ENCODE measurements at regions not wholly inside any gene's neighbourhood (a gene's known extent, or its start where the extent isn't known, plus 50 kb on each side); places are given as distances from the start of the nearest gene placed in this dataset.

GRCh38 chr16:51453251-51453650 lies 302.2 kb upstream of the SALL1 start:
- Histone ChIP-seq H3K56ac (ENCODE audit: extremely low read depth, insufficient read depth, low read length) (no peak overlapping the region), H3K4ac (ENCODE audit: low read depth, low read length) (no peak overlapping the region), H2AK5ac (ENCODE audit: low read depth, low read length) (no peak overlapping the region), H3K27me3 (ENCODE audit: control insufficient read depth, insufficient read depth, low read length) (no peaks in the 10 kb centered on the region; the same call in 1 of the 2 replicates), H4K5ac (ENCODE audit: low read depth, low read length) (no peak overlapping the region), H3K14ac (replicated peaks; ENCODE audit: low read depth, low read length) (no peak overlapping the region), H3K36me3 (ENCODE audit: control insufficient read depth, insufficient read depth, low read length) (no peaks in the 10 kb centered on the region), H3K9me1 (ENCODE audit: insufficient read depth, low read length) (no peaks in the 10 kb centered on the region), H4K20me1 (ENCODE audit: insufficient read depth, low read length) (no peaks in the 10 kb centered on the region), H3K4me3 (ENCODE audit: insufficient read depth, low read depth, low read length) (no peak overlapping the region), H2AFZ (replicated peaks; ENCODE audit: low read length, poor library complexity) (no peak overlapping the region), H3K4me1 (ENCODE audit: control insufficient read depth, insufficient read depth, low read length) (no peaks in the 10 kb centered on the region), H3K9me3 (ENCODE audit: control insufficient read depth, insufficient read depth, low read length) (no peaks in the 10 kb centered on the region), H2BK15ac (ENCODE audit: low read depth, low read length) (no peak overlapping the region), H2BK5ac (ENCODE audit: low read depth, low read length, poor library complexity, severe bottlenecking) (no peak overlapping the region), H3K23ac (ENCODE audit: low read depth, low read length) (no peak overlapping the region), H3K9ac (ENCODE audit: low read depth, low read length) (no peak overlapping the region), H2BK120ac (ENCODE audit: low read depth, low read length) (no peak overlapping the region), H3K18ac (ENCODE audit: low read depth, low read length) (no peak overlapping the region), H2AK9ac (replicated peaks; ENCODE audit: low read depth, low read length, poor library complexity) (no peak overlapping the region), H4K91ac (ENCODE audit: insufficient read depth, low read depth, low read length) (no peak overlapping the region), H3K4me2 (ENCODE audit: low read depth, low read length) (no peak overlapping the region), H3K27ac (ENCODE audit: insufficient read depth, low read length) (no peak overlapping the region), H2BK20ac (ENCODE audit: low read depth, low read length) (no peak overlapping the region), H3K79me1 (ENCODE audit: low read depth in 1 of 2, low read length in 2 of 2) (no peaks in the 10 kb centered on the region), H4K8ac (ENCODE audit: low read depth in 2 of 2, low read length in 2 of 2) (no peak overlapping the region)
- POLR2A ChIA-PET (ENCODE audit: unreplicated experiment): no interaction called here
- no TSS peak for BruUV-seq (replicated peaks)
- dilution Hi-C loops (cut with HindIII; ENCODE audit: low sequenced_read_pairs, unreplicated experiment) (no loop called here), intact Hi-C loops (cut with micrococcal nuclease) (no loop called here), in situ Hi-C loops (cut with MboI; ENCODE audit: low sequenced_read_pairs) (no loop called here)
- ATAC-seq (ENCODE audit: low read depth): no peak
- TF ChIP-seq POLR2A (IDR thresholded peaks at IDR 0.05; ENCODE audit: low read depth, low read length): no peak
- no peak for TF ChIP-seq CTCF (conservative IDR thresholded peaks at IDR 0.05; ENCODE audit: low read depth, low read length)
- no peak for TF ChIP-seq FOS (IDR thresholded peaks at IDR 0.05; ENCODE audit: low read depth, low read length)
- no peak for TF ChIP-seq RCOR1 (IDR thresholded peaks at IDR 0.05; ENCODE audit: insufficient replicate concordance, low read length)
- no peak for TF ChIP-seq MAFK (IDR thresholded peaks at IDR 0.05; ENCODE audit: low read depth, low read length)
- no peak for TF ChIP-seq CEBPB (IDR thresholded peaks at IDR 0.05; ENCODE audit: low read depth, low read length)
- TF ChIP-seq MAZ (IDR thresholded peaks at IDR 0.05; ENCODE audit: borderline replicate concordance, low read depth, low read length): no peak
- TF ChIP-seq MXI1 (IDR thresholded peaks at IDR 0.05; ENCODE audit: borderline replicate concordance, low read depth, low read length): no peak
- no peak for TF ChIP-seq USF2 (IDR thresholded peaks at IDR 0.05; ENCODE audit: low read depth, low read length)
- TF ChIP-seq RAD21 (IDR thresholded peaks at IDR 0.05; ENCODE audit: low read length): no peak
- WGBS, 2 experiments (ENCODE audit: extremely low coverage in 2 of 2, insufficient read length in 1 of 2): no CpG with 5 or more reads among the region's 1 CpG
- no peak for DNase-seq
- CTCF ChIA-PET: no interaction called here

Data from IMR-90 (cell line).